ENCODE measurements at regions not wholly inside any gene's neighbourhood (a gene's known extent, or its start where the extent isn't known, plus 50 kb on each side); places are given as distances from the start of the nearest gene placed in this dataset.

DNA sequence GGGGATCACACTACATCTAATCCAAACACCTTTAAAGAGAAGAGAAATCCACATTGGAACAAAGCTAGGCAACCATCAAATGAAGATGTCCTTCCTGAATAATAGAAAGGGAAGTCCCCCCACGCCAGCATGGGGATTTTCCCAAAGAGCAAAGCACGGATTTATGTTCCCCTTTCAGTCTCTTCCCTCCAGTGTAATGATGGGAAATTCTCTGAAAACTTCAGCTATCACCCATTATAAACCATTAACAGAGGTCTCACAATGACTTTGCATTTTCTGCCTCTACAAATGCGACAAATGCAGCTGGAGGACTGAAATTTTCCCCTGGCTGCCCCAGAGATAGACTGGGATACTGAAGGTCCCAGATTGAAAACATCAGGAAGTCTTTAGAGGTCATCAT, 368.7 kb downstream of the EFNA5 start:
- Histone ChIP-seq H3K27me3 (ENCODE audit: control insufficient read depth, insufficient read depth, low read length) (no peaks in the 10 kb centered on the region), H3K36me3 (ENCODE audit: control insufficient read depth, insufficient read depth, low read length) (no peaks in the 10 kb centered on the region), H3K4me3 (ENCODE audit: low read depth, low read length) (no peak overlapping the region)
- no peak for TF ChIP-seq CTCF (IDR thresholded peaks at IDR 0.05; ENCODE audit: insufficient read depth, low read length, poor library complexity, severe bottlenecking)
- no peak for DNase-seq (ENCODE audit: low read depth)

DNA sequence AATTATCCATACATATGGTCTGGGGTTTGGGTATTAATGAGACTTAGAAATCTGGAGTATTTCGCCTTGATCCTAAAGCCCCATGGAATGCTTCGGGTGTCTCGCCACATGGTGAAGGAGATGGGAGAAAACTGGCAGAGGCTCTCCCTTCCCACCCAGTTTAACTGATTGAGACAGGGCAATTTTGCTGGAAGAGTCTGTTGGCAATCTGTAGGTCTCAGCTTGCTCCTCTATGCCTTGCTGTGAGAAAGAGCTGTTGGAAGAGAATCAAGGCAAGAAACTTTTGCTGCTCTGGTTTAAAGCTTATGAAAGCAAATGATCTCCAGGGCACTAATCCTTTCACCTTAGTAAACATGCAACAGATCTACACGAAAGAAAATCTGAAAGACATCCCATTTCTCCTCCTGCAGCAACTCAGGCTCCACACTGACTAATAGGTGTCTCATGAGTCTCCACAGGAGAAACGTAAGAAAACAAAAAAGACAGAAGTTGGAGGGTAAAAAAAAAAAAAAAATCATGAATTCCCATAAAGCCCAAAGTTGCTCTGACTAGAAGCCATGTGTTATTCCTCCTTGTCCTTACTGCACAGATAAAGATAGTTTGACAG, 369.9 kb downstream of the EFNA5 start:
- H3K27me3 ChIP-seq (ENCODE audit: control insufficient read depth, insufficient read depth, low read length), result no peaks in the 10 kb centered on the region
- no peaks in the 10 kb centered on the region for H3K36me3 ChIP-seq (ENCODE audit: control insufficient read depth, insufficient read depth, low read length)
- TF ChIP-seq CTCF (IDR thresholded peaks at IDR 0.05; ENCODE audit: insufficient read depth, low read length, poor library complexity, severe bottlenecking), result no peak
- DNase-seq (ENCODE audit: low read depth), result no peak
- H3K4me3 ChIP-seq (ENCODE audit: low read depth, low read length), result no peak overlapping the region

DNA sequence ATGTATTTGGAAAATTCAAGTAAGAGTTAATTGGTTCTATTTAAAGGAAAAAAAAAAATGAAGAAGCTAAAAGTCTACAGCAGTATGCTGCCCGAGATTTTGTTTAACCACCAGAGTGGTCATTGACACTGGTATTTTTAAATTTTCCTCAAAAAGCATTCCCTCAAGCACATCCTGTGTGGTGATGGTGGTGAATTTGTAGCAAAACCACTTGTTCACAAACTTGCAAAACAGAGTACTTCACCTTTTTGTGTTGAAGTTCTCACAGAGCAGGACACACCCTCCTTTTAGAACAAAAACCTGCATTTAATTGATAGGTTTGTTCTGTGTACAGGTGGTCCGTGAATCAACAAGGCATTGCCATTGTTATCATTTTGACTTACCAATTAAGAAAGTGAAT, 374.2 kb downstream of the EFNA5 start:
- TF ChIP-seq CTCF (IDR thresholded peaks at IDR 0.05; ENCODE audit: insufficient read depth, low read length, poor library complexity, severe bottlenecking), result no peak
- Histone ChIP-seq H3K36me3 (ENCODE audit: control insufficient read depth, insufficient read depth, low read length) (no peaks in the 10 kb centered on the region), H3K4me3 (ENCODE audit: low read depth, low read length) (no peak overlapping the region), H3K27me3 (ENCODE audit: control insufficient read depth, insufficient read depth, low read length) (no peaks in the 10 kb centered on the region)
- no peak for DNase-seq (ENCODE audit: low read depth)

- H3K27me3 ChIP-seq (ENCODE audit: control insufficient read depth, insufficient read depth, low read length), result no peaks in the 10 kb centered on the region
- no peaks in the 10 kb centered on the region for H3K36me3 ChIP-seq (ENCODE audit: control insufficient read depth, insufficient read depth, low read length)
- DNase-seq (ENCODE audit: low read depth), result no peak
- no peak overlapping the region for H3K4me3 ChIP-seq (ENCODE audit: low read depth, low read length)
- no peak for TF ChIP-seq CTCF (IDR thresholded peaks at IDR 0.05; ENCODE audit: insufficient read depth, low read length, poor library complexity, severe bottlenecking)
Measured at GRCh38 chr5:107295914-107296313, 374.8 kb downstream of the EFNA5 start.

- TF ChIP-seq CTCF (IDR thresholded peaks at IDR 0.05; ENCODE audit: insufficient read depth, low read length, poor library complexity, severe bottlenecking), result no peak
- Histone ChIP-seq H3K36me3 (ENCODE audit: control insufficient read depth, insufficient read depth, low read length) (no peaks in the 10 kb centered on the region), H3K4me3 (ENCODE audit: low read depth, low read length) (no peak overlapping the region), H3K27me3 (ENCODE audit: control insufficient read depth, insufficient read depth, low read length) (no peaks in the 10 kb centered on the region)
- DNase-seq (ENCODE audit: low read depth), result no peak
Measured at GRCh38 chr5:107294669-107295068, 376.1 kb downstream of the EFNA5 start.

DNA sequence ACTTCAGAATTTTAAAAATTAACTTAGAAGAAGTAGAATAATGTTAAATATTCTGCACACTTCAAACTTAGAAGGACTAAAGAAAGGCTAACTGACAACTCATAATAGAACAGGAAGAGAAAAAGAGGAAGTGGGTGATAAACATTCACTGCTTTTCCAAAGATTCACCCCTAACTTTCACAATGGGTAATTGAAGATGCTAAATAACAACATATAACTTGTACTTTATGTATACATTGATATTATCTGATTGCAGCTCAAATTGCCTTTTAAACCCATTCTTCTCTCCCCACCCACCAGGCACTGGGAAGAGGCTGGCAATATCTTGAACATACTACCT, 376.6 kb downstream of the EFNA5 start:
- no peaks in the 10 kb centered on the region for H3K36me3 ChIP-seq (ENCODE audit: control insufficient read depth, insufficient read depth, low read length)
- no peak for DNase-seq (ENCODE audit: low read depth)
- no peak overlapping the region for H3K4me3 ChIP-seq (ENCODE audit: low read depth, low read length)
- no peaks in the 10 kb centered on the region for H3K27me3 ChIP-seq (ENCODE audit: control insufficient read depth, insufficient read depth, low read length)
- TF ChIP-seq CTCF (IDR thresholded peaks at IDR 0.05; ENCODE audit: insufficient read depth, low read length, poor library complexity, severe bottlenecking), result no peak
